ENCODE measurements at regions not wholly inside any gene's neighbourhood (a gene's known extent, or its start where the extent isn't known, plus 50 kb on each side); places are given as distances from the start of the nearest gene placed in this dataset.

GRCh38 chr5:88495810-88496209 lies 227.2 kb upstream of the TMEM161B start:
- no peaks in the 10 kb centered on the region for H3K36me3 ChIP-seq
- intact Hi-C loops (cut with micrococcal nuclease): no loop called here
- H3K4me3 ChIP-seq: no peak overlapping the region
- peaks cover 6% of the 10 kb centered on the region for H3K27me3 ChIP-seq (ENCODE audit: low read depth)
- no peak overlapping the region for H3K27ac ChIP-seq (replicated peaks)
- H3K4me1 ChIP-seq: no peaks in the 10 kb centered on the region
- TF ChIP-seq CTCF (IDR thresholded peaks at IDR 0.05; ENCODE audit: borderline replicate concordance): no peak
- H3K9me3 ChIP-seq (replicated peaks): no peaks in the 10 kb centered on the region
- DNase-seq: no peak

GRCh38 chr5:88490874-88491273 lies 222.2 kb upstream of the TMEM161B start:
- no peak for DNase-seq
- no peak for TF ChIP-seq CTCF (IDR thresholded peaks at IDR 0.05; ENCODE audit: borderline replicate concordance)
- intact Hi-C loops (cut with micrococcal nuclease): no loop called here
- Histone ChIP-seq H3K9me3 (replicated peaks) (no peaks in the 10 kb centered on the region), H3K4me1 (no peaks in the 10 kb centered on the region), H3K36me3 (no peaks in the 10 kb centered on the region), H3K4me3 (no peak overlapping the region), H3K27me3 (ENCODE audit: low read depth) (peaks cover 27% of the 10 kb centered on the region), H3K27ac (replicated peaks) (no peak overlapping the region)

GRCh38 chr5:88489364-88489763 lies 220.7 kb upstream of the TMEM161B start:
- TF ChIP-seq CTCF (IDR thresholded peaks at IDR 0.05; ENCODE audit: borderline replicate concordance): no peak
- no peak overlapping the region for H3K4me3 ChIP-seq
- no peak for DNase-seq
- H3K36me3 ChIP-seq: no peaks in the 10 kb centered on the region
- H3K27me3 ChIP-seq (ENCODE audit: low read depth): peaks cover 27% of the 10 kb centered on the region
- no peaks in the 10 kb centered on the region for H3K9me3 ChIP-seq (replicated peaks)
- intact Hi-C loops (cut with micrococcal nuclease): no loop called here
- no peak overlapping the region for H3K27ac ChIP-seq (replicated peaks)
- no peaks in the 10 kb centered on the region for H3K4me1 ChIP-seq

- intact Hi-C loops (cut with micrococcal nuclease): no loop called here
- H3K27me3 ChIP-seq (ENCODE audit: low read depth): peaks cover 27% of the 10 kb centered on the region
- no peaks in the 10 kb centered on the region for H3K4me1 ChIP-seq
- TF ChIP-seq CTCF (IDR thresholded peaks at IDR 0.05; ENCODE audit: borderline replicate concordance): no peak
- no peak overlapping the region for H3K27ac ChIP-seq (replicated peaks)
- no peak overlapping the region for H3K4me3 ChIP-seq
- no peak for DNase-seq
- no peaks in the 10 kb centered on the region for H3K9me3 ChIP-seq (replicated peaks)
- H3K36me3 ChIP-seq: no peaks in the 10 kb centered on the region
Observed at GRCh38 chr5:88488561-88488960, 219.9 kb upstream of the TMEM161B start.

- Histone ChIP-seq H3K27me3 (ENCODE audit: low read depth) (peaks cover 27% of the 10 kb centered on the region), H3K27ac (replicated peaks) (no peak overlapping the region), H3K4me3 (no peak overlapping the region), H3K36me3 (no peaks in the 10 kb centered on the region), H3K9me3 (replicated peaks) (no peaks in the 10 kb centered on the region), H3K4me1 (no peaks in the 10 kb centered on the region)
- DNase-seq: no peak
- no peak for TF ChIP-seq CTCF (IDR thresholded peaks at IDR 0.05; ENCODE audit: borderline replicate concordance)
- intact Hi-C loops (cut with micrococcal nuclease): no loop called here
Observed at GRCh38 chr5:88488130-88488529, 219.5 kb upstream of the TMEM161B start.

GRCh38 chr5:88487066-88487465 lies 218.4 kb upstream of the TMEM161B start:
- DNase-seq: no peak
- Histone ChIP-seq H3K4me3 (no peak overlapping the region), H3K9me3 (replicated peaks) (no peaks in the 10 kb centered on the region), H3K36me3 (no peaks in the 10 kb centered on the region), H3K4me1 (no peaks in the 10 kb centered on the region), H3K27me3 (ENCODE audit: low read depth) (peaks cover 23% of the 10 kb centered on the region), H3K27ac (replicated peaks) (no peak overlapping the region)
- TF ChIP-seq CTCF (IDR thresholded peaks at IDR 0.05; ENCODE audit: borderline replicate concordance): no peak
- intact Hi-C loops (cut with micrococcal nuclease): no loop called here
